Transverse colon (tissue), 4 donors: ENCODE measurements at regions not wholly inside any gene's neighbourhood (a gene's known extent, or its start where the extent isn't known, plus 50 kb on each side); places are given as distances from the start of the nearest gene placed in this dataset.

Source experiments
- CTCF ChIP-seq, 5 experiments: fragments of 200-600 bp in 3 of 5; fragments of 450-650 bp in 2 of 5; sonication (generic) in 3 of 5; IDR thresholded peaks; 1 replicate in 2 of 5; 2 replicates in 3 of 5; pipeline ENCODE4 v1.5.1; 2016 to 2017; ENCODE audit warnings: antibody characterized with exemption in 5 of 5, inconsistent platforms in 3 of 5, mild to moderate bottlenecking in 2 of 5, moderate library complexity in 1 of 5
- POLR2A ChIP-seq: fragments of 450-650 bp; IDR thresholded peaks from one replicate; pipeline ENCODE4 v1.6.1; 2016; ENCODE audit warnings: antibody characterized with exemption, mild to moderate bottlenecking, moderate library complexity
- POLR2AphosphoS5 ChIP-seq, 3 donors: sonication (generic); formaldehyde crosslinking; IDR thresholded peaks; one replicate each; pipeline ENCODE4 v1.6.1; 2016; ENCODE audit warnings: antibody characterized with exemption in 3 of 3

- TF ChIP-seq CTCF (IDR thresholded peaks at IDR 0.05) = no peak
- no peak for TF ChIP-seq POLR2AphosphoS5 (IDR thresholded peaks at IDR 0.05)
- TF ChIP-seq POLR2A = no peak
Observed at GRCh38 chr6:126534401-126534800, 194.5 kb downstream of the CENPW start.
